22Rv1 (cell line): ENCODE measurements at regions not wholly inside any gene's neighbourhood (a gene's known extent, or its start where the extent isn't known, plus 50 kb on each side); places are given as distances from the start of the nearest gene placed in this dataset.
A peak's percentile ranks its signal among the peaks of the same experiment; 100 is the strongest.

Source experiments
- CTCF ChIP-seq: fragments of 450-650 bp; IDR thresholded peaks from 2 replicates; pipeline ENCODE4 v1.5.1; 2017; ENCODE audit warnings: mild to moderate bottlenecking
- ZFX ChIP-seq: fragments of 450-650 bp; IDR thresholded peaks from 2 replicates; pipeline ENCODE4 v1.6.1; 2017; ENCODE audit warnings: antibody characterized with exemption, borderline replicate concordance

- TF ChIP-seq CTCF, result peak; percentile 22; the same call in 1 of the 2 replicates
- no peak for TF ChIP-seq ZFX
Observed at GRCh38 chr3:6392123-6392522, 468.8 kb upstream of the GRM7 start.
